ENCODE measurements at regions not wholly inside any gene's neighbourhood (a gene's known extent, or its start where the extent isn't known, plus 50 kb on each side); places are given as distances from the start of the nearest gene placed in this dataset.

DNA sequence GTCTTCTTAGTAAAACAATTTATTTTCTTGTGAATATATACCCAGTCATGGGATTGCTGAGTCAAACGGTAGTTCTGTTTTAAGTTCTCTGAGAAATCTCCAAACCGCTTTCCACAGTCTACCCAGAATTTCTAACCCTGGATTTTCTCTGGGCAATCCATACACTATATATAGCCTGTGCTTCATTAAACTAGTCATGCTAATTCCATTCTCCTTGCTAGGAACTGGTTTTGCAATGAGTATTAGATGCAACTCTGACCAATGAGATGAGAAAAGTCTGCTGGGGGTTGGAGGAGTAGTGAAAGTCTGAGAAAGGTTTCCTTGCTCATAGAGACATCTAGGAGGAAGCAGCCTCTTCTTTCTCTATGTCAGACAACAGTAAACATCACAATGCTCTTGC lies 196.1 kb upstream of the CDKN3 start:
- H2AK5ac ChIP-seq (ENCODE audit: low read depth, low read length), result no peak overlapping the region
- H3K79me2 ChIP-seq (ENCODE audit: control insufficient read depth in 1 of 2, insufficient read depth in 2 of 2, low read length in 2 of 2), result no peaks in the 10 kb centered on the region
- no peak overlapping the region for H2BK5ac ChIP-seq (ENCODE audit: low read depth, low read length)
- H3K23ac ChIP-seq (ENCODE audit: insufficient read length), result no peak overlapping the region
- no peak overlapping the region for H4K5ac ChIP-seq (ENCODE audit: insufficient read length, low read depth, low read length)
- no peaks in the 10 kb centered on the region for H3K79me1 ChIP-seq (ENCODE audit: low read depth, low read length)
- no peaks in the 10 kb centered on the region for H3K27me3 ChIP-seq (replicated peaks in 1 of 4; ENCODE audit: control insufficient read depth in 3 of 4, extremely low read depth in 1 of 4, insufficient read depth in 3 of 4, low read length in 3 of 4)
- no peak overlapping the region for H4K8ac ChIP-seq (ENCODE audit: extremely low read depth, insufficient read depth, low read length)
- H3K9ac ChIP-seq (replicated peaks in 1 of 4; ENCODE audit: extremely low read depth in 1 of 4, low read depth in 3 of 4, low read length in 3 of 4), result no peak overlapping the region
- ChIA-PET POLR2A (ENCODE audit: partially characterized antibody) (no interaction called here), CTCF (ENCODE audit: partially characterized antibody) (interaction anchor here (1.1 kb wide), 1 partner anchor 13 kb away, joined by 6 read pairs; no protein-coding TSS in a partner anchor)
- no peak overlapping the region for H2AFZ ChIP-seq (ENCODE audit: low read length)
- no peak overlapping the region for H2BK12ac ChIP-seq (ENCODE audit: low read depth, low read length)
- H3K18ac ChIP-seq (ENCODE audit: extremely low read depth, low read length), result no peak overlapping the region
- H3K4ac ChIP-seq (replicated peaks; ENCODE audit: insufficient read length, low read depth, low read length), result no peak overlapping the region
- no peaks in the 10 kb centered on the region for H4K20me1 ChIP-seq (replicated peaks in 1 of 2; ENCODE audit: control insufficient read depth in 1 of 2, insufficient read depth in 2 of 2, low read length in 2 of 2)
- H2BK20ac ChIP-seq (ENCODE audit: low read length), result no peak overlapping the region
- no peaks in the 10 kb centered on the region; the same call in 1 of the 2 replicates for H3K23me2 ChIP-seq (ENCODE audit: low read depth, low read length)
- no peak overlapping the region for H3K4me3 ChIP-seq (ENCODE audit: extremely low read depth in 1 of 4, insufficient read depth in 2 of 4, low read depth in 3 of 4, low read length in 4 of 4)
- FAIRE-seq (no peak), DNase-seq (ENCODE audit: low read depth in 1 of 2, low spot score in 2 of 2) (no peak)
- TF ChIP-seq CBX8 (IDR thresholded peaks at IDR 0.05; ENCODE audit: borderline replicate concordance, low read depth, low read length) (no peak), EZH2 (IDR thresholded peaks at IDR 0.05; ENCODE audit: low read depth, low read length, severe bottlenecking) (no peak), ATF2 (IDR thresholded peaks at IDR 0.05; ENCODE audit: low read length) (no peak), SIRT6 (IDR thresholded peaks at IDR 0.05; ENCODE audit: low read length) (no peak), EGR1 (IDR thresholded peaks at IDR 0.05; ENCODE audit: borderline replicate concordance, low read depth, low read length) (no peak), GTF2F1 (IDR thresholded peaks at IDR 0.05; ENCODE audit: borderline replicate concordance, low read depth, low read length) (no peak), NANOG (IDR thresholded peaks at IDR 0.05; ENCODE audit: insufficient read depth, low read depth, low read length, poor library complexity, severe bottlenecking) (no peak), TAF7 (optimal IDR thresholded peaks at IDR 0.05; ENCODE audit: borderline replicate concordance, low read depth, low read length) (no peak), SP2 (IDR thresholded peaks at IDR 0.05; ENCODE audit: low read length) (no peak), SP1 (IDR thresholded peaks at IDR 0.05; ENCODE audit: low read depth, low read length) (no peak), PHF8 (conservative IDR thresholded peaks at IDR 0.05; ENCODE audit: low read depth, low read length) (no peak), CHD2 (IDR thresholded peaks at IDR 0.05; ENCODE audit: low read length) (no peak), KDM5A (IDR thresholded peaks at IDR 0.05; ENCODE audit: low read length) (no peak)
- H2BK120ac ChIP-seq (replicated peaks; ENCODE audit: low read depth, low read length), result no peak overlapping the region
- peaks cover 9 to 15% of the 10 kb centered on the region in 2 experiments; a peak in 2 of 4 replicates for H3K9me3 ChIP-seq (ENCODE audit: insufficient read depth in 2 of 2, low read depth in 1 of 2, low read length in 1 of 2)
- no peak overlapping the region for H3K4me2 ChIP-seq (ENCODE audit: insufficient read depth in 1 of 2, low read depth in 2 of 2, low read length in 2 of 2)
- no peak overlapping the region for H3K56ac ChIP-seq (replicated peaks; ENCODE audit: insufficient read length, low read depth, low read length)
- no peak overlapping the region for H3K14ac ChIP-seq (ENCODE audit: insufficient read length)
- no peaks in the 10 kb centered on the region; a peak in 1 of 8 replicates for H3K36me3 ChIP-seq (ENCODE audit: control insufficient read depth in 2 of 4, insufficient read depth in 4 of 4, low read length in 3 of 4)
- no peak overlapping the region for H3K27ac ChIP-seq (ENCODE audit: low read depth, low read length)
- no peak overlapping the region for H2BK15ac ChIP-seq (ENCODE audit: low read length)
- 94% methylated on average over 2 of the region's 2 CpGs; no CpG with 5 or more reads in 1 of the 2 experiments for WGBS, 2 experiments (ENCODE audit: extremely low coverage in 1 of 2, insufficient coverage in 1 of 2, insufficient read length in 1 of 2, insufficient replicate concordance in 2 of 2, low coverage in 1 of 2, low lambda C conversion rate in 2 of 2, missing lambda C conversion rate in 1 of 2)
- no peak overlapping the region for H4K91ac ChIP-seq (replicated peaks; ENCODE audit: insufficient read length, low read length)
- no peaks in the 10 kb centered on the region for H3K4me1 ChIP-seq (replicated peaks in 1 of 4; ENCODE audit: control insufficient read depth in 3 of 4, insufficient read depth in 4 of 4, low read length in 3 of 4)
